ENCODE measurements at regions not wholly inside any gene's neighbourhood (a gene's known extent, or its start where the extent isn't known, plus 50 kb on each side); places are given as distances from the start of the nearest gene placed in this dataset.

DNA sequence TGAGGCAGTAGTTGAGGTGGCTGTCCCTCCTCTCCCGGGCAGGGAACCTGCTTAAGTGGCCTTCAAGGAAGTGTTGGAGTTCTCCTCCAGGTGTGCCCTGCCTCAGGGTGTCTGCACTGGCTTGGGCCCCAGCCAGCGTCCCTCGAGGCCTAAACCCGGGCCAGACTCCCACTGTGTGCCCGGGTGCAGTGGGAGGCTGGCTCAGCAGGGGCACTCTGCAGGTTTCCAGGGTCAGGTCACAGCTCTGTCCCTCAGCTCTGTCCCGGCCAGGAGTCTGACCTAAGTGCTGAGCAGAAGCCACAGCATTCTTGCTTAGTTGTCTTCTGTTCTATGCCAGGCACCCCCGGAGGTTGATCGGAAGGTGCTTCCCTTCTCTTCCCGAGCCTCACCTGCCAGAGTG is 69.0 kb upstream of the OTOS start:
- DNase-seq = no peak

DNA sequence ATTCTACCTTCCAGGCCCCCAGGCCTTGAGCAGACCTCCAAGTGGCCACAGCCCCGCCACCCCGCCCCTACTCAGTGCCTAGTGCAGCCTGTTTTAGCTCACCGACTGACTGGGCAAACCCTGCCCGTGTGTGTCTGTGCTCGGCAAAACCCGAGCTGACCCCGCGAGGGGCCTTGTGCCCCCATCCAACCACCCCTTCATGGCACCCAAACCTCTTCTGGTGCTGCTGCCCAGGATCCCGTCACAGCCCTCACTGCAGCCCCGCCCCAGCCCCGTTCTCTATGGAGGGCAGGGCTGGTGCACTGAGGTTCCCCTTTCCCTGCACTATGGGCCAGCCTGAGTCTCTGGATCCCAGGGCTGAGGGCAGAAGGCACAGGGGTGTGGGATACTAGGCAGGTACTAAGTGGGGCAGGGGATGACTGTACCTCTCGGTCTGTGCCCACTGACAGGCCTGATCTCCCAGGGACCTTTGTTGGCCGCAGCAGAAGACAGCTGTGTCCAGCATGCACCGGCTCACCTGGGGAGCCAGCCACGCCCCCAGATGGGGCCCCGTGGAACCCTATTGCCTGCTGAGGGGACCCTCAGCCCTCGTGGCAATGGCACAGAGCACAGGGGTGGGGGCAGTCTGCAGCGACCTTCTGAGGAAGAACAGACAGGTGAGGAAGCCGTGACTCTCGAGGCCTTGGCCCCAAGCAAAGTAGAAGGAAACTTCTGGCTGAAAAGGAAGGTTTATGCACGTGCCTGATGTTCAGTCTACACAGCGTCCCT is 69.9 kb upstream of the OTOS start:
- no peak for DNase-seq

DNA sequence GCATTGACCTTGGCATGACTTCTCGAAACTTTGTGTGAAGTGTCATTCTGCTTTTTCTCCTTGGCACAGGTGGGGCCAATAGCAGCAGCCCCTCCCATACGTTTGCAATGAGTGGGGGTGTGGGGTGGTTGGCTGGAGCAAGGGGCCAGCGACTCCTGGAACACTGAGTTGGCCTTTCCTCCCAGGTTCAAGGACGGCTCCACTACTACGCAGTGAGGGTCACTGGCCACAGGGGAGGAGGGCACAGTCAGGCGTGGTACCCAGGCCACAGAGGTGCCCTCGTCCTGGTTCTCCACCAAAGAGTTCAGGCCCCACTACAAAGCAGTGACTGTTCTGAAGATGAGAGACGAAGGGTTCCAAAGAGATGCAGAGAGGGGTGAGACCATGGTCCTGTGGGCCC is 70.6 kb upstream of the OTOS start:
- no peak for DNase-seq

DNA sequence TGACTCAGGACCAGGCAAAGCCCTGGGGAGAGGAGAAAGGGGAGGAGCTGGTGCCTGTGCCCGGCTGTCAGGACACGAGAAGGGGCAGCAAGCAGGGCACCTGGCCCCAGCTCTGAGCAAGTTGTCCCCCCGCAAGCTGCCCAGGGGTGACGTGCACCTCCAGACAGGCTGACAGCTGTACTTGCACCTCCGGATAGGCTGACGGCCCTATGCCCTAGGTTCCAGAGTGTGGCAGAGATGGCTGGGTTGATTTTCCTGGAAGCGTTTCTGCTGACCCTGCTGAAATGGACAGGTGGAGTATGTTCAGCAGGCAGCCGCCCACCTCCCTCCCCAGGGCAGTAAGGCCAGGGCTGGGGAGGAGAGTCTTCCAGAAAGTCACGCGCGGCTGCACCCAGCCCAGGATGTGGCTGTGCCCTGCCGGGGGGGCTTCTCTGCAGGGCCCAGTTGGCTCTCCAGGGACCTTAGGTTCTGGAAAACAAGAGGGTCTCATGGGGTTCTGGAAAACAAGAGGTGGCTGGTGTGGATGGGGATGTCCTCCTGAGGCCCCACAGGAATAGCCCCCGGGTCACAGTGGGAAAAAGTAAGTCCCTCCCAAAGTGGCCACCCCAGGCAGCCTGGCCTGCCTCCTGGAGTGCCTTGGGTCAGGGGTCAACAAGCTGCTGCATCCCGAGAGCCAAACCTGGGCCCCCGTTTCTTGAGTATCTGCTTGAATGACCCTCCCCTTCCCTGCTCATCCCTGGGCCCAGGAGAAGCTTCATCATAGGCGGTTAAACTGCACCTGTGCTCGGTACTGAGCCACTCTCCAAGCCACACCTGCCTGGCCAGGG is 71.4 kb upstream of the OTOS start:
- DNase-seq = no peak

DNA sequence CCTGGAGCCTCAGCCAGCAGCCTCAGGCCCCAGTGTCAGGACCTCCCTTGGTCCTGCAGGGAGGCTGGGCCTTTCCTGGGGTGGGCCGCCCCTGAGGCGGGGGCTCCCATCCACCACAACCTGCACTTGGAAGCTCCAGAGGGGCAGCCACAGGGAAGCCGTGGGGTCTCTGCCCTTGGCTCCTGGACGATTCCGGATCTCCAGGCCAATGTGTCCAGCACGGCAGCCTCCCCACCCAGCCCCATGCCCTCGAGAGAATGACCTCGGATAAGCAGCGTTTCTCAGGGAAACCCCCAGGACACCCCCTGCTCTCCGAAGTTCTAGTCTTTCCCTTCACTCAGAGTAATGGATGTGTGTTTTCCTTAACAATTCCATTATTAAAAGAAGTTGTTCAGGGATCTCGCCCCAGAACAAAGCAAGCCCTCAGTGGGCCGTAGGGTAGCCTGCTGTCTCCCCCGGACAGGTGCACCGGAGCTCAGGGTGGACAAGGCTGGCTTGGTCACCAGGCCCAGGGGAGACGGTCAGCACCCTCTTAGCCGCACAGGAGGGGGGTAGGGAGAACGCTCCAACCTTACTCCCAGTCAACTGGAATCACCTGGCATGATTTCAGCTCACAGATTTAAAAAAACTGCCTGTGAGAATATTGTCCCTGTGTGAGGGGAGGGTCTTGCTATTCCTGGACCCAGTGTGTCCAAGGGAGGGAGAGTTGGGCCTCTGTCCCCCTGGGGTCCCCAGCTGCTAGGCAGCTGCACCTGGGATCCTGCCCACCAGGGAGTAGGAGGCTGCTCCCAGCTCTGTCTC is 72.2 kb upstream of the OTOS start:
- no peak for DNase-seq

DNA sequence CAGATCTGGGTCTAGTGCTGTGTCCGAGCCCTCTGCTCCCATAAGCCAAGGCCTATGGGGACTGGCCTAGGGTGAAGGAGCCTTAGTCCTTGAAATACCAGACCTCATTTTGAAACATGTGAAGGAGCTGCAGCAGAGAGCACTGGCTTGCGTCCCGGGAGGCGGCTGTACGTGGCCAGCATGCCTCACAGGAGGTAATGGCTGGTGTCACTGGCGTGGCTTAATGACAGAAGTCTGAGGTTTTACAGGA is 72.7 kb upstream of the OTOS start:
- DNase-seq = no peak

DNA sequence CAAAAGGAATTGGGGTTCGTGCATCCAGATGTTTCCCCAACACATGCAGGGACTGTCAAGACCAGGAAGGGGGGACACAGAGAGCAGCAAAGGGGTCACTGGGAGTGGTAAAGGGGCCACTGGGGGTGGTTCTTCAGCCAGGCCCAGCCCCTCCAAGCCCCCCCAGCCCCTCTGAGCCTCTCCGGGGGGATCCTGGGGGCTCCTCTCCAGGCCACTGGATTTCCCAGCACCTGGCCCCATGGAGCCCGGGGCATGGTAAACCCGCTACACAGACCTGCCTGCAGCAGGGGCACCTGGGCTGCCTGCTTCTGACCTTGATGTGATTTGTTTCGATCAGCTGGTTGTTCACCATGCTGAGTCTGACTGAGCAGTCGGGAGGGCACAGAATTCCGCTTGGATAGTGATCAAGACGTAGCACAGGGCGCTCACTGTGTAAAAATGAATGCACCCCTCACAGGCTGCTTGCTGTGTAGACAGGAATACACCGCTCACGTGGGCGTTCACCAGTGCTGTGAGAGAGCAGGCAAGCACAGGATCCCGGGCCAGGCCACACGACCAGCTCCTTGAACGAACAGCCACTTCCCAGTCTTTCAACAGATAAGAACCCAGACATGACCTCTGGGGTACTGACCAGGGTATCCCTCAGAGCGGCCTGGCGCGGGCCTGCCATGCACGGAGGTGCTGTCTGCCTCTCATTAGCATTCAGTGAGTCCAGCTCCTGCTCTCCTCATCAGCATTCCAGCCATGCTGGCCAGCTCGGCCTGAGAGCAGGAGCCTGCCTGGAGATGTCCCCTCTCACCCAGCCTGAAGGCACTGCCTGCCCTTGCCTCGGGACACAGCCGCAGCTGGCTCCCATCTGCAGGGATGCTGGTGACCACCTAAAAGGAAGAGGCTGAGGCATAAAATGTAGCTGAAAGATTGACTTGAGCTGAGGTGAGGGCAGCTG is 73.3 kb upstream of the OTOS start:
- no peak for DNase-seq

DNA sequence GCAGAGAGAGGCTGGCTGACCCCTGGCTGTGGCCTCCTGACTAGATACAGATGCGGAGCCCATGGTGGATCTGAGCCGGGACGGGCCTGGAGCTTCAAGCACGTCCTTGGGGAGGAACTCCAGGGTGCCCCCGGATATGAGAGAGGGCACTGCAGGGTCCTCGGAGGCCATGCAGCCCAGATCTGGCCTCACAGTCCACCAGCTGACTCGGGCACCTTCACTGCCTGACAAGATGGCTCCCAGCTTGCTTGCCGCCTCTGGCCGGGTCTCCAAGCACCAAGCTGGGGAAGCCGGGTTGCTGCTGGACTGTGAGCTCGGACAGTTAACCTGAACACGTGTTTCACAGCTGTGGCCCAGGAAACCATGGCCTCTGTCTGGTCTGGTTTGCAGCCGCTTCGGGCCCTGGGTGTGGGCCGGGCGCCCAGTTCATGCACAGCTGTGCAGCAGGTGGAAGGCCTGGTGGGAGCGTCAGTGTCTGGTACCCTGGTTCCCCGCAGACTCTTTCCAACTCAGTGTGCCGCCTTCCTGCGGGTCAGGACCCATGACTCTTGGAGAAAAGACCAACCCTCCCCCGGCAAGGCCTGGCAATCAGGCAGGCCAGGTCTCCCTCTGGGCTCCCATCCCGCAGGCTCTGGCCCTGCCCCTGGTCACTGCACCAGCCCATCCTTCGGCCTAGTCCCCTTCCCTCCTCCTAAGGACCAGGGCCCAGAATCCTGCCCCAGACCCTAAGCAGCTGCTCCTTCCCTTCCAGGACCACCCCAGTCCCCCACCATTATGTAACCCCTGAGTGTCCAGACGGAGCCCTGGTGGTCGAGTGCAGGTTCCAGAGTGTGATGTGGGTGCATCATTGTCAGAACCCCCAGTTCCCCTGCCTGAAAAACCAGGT is 74.6 kb upstream of the OTOS start:
- no peak for DNase-seq

DNA sequence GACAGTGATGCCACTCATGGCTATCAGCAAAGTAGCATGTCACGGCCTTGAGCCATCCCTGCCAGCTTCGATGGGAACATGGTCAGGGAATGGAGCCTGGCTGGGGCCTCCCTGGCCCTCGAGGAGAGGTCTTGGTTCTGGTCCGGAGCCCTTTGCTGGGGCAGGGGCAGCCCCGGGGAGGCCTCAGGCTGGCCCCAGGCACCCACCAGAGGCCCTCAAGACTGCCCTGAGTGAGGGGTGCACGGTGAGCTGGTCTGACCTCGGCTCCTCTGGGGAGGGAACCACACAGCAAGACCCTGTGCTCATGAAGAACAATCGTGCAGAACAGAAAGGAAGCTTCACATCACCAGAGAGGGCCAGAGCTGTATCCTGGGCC is 75.2 kb upstream of the OTOS start:
- DNase-seq = no peak

DNA sequence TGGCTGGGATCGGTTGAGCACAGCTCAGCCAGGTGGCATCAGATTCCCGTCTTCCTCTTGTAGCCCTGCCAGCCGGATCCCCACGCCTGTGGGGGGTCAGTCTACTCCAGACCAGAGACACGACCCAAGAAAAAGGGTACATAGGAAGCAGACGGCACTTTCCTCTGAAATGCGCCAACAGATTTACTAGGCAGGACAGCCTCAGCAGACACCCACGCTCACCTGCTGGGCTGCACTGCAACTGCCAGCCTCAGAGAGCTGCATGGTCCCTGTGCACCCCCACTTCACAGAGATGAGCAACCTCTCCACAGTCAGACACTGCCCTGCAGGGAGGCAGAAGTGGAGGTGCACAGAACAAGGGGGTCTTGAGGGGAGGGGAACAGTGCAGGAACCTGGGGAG is 75.7 kb upstream of the OTOS start:
- DNase-seq = no peak

DNA sequence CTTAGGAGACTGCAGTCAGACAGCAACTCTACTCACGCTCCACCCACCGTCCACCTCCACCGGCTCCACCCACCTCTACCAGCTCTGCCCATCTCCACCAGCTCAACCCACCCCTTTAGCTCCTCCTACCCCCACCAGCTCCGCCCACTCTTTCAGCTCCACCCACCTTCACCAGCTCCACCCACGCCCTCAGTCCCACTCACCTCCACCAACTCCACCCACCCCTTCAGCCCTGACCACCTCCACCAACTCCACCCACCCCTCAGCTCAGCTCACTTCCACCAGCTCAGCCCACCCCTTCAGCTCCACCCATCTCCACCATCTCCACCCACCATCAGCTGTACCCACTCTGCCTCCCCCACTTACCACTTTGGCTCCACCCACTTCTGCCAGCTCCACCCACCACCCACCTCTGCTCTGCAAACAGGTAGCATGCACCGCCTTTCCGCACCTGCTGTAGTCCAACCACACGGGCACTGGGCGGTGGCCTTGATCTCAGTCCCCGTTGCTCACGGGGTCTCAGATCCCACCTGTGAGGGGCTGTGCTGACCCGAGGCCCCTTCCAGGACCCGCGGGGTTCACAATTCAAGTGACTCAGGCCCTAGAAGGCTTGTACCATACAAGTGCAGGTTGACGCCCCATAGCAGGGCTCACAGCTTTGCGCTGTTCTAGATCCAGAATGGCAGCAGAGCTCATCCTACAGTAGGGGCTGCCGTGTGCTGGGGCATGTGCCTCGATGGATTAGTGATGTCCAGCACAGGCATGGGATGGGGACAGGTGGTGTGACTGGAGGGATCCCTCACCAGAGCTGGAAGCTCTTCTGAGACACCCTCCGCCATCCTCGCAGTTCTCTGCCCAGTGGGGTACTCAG is 77.2 kb upstream of the OTOS start:
- DNase-seq = no peak

DNA sequence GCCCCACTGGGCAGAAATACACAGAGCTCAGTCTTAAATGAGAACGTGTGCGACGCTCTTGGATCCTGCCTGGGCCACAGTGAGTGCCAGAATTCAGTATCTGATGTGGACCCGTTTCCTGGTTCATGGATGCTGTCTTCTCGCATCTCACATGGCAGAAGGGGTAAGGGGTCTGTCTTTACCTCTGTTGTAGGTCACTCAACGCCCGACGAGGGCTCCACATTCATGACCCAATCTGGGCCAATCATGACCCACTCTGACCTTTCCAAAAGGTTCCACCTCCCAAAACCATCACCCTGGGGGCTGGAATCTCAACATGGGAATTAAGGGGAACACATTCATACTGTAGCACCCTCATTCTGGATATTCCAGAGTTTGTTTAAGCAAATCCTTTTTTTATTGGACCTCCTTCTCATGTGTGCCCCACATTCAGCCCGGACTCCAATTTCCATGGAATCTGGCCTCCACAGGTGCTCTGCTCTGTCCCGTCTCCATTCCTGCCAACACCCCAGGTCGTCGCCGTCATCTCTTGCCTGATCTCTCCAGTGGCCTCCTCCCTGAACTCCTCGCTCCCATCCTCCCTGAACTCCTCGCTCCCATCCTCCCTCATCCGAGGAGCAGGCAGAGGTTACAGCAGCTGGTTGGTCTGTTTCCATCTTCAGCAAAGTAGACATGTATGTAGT is 78.9 kb upstream of the OTOS start:
- DNase-seq = no peak

DNA sequence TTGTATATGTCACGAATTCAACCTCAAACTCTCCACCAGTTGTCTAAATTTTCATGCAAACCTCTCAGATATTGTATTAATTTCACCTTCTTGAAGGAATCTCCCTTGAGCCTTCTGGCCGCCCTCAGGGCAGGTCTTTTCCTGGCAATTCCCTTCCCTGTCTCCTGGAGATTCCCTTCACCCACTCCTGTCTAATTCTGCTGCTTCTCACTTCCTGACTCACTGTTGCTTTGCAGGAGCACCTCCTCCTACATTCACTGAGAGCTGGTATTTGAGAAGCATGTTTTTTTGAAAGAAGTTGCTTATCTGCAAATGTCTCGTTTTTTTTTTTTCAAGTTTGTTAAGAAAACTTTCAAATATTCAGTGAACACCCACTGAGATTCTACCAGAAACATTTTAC is 79.9 kb upstream of the OTOS start:
- no peak for DNase-seq

DNA sequence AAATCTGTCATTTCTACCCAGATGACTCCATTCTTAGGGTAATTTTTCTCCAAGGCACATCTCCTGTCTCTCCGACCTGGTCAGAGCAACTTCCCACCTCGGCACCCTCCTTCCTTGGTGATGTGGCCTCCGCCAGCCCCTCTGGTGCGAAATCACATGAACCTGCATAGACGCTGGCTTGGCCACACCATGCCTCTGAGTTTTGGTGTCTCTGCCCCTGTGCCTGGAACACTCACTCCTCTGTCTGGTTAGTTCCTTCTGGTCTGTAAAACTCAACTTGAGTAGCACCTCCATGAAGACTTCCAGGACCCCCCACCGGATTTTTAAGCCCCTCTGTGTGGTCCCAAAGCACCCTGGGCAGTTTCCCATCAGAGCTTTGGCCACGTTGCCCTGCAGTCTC is 83.2 kb upstream of the OTOS start:
- no peak for DNase-seq

DNA sequence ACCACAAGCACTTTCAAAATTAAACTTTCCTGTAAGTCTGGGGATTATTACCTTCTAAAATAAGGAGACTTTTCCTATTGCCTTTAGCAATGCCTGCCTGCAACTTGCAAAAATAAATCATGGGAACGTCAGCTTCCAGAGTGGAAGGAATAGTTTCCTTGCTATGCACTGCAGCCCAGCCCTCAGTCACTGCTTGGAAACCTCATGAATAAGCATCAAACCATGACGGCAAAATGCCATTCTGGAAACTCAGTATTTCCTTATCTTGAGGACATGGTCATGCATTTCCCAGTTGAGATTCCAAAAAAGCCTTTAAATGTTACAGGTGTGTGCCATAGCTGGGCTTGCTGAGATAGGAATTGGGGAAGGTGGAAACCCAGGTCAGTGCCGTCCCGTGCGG is 84.2 kb upstream of the OTOS start:
- no peak for DNase-seq

DNA sequence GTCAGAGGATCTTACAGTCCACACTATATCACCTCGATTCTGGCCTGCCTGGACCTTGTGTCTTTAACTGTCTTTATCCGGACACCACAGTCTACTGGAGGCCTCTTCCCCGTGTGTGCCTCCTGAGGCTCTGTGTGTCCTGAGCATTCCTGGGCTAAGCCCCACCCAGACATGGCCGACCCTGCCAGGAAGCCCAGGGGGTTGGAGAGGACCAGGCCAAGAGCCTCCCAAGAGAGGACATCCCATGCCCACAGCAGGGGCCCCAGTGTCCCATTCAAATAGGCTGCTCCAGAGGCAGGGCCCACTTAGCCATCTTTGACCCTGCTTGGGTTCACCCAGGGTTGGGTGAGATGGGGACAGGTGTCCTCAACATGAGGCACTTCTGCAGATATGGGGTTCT is 84.7 kb upstream of the OTOS start:
- DNase-seq = no peak

DNA sequence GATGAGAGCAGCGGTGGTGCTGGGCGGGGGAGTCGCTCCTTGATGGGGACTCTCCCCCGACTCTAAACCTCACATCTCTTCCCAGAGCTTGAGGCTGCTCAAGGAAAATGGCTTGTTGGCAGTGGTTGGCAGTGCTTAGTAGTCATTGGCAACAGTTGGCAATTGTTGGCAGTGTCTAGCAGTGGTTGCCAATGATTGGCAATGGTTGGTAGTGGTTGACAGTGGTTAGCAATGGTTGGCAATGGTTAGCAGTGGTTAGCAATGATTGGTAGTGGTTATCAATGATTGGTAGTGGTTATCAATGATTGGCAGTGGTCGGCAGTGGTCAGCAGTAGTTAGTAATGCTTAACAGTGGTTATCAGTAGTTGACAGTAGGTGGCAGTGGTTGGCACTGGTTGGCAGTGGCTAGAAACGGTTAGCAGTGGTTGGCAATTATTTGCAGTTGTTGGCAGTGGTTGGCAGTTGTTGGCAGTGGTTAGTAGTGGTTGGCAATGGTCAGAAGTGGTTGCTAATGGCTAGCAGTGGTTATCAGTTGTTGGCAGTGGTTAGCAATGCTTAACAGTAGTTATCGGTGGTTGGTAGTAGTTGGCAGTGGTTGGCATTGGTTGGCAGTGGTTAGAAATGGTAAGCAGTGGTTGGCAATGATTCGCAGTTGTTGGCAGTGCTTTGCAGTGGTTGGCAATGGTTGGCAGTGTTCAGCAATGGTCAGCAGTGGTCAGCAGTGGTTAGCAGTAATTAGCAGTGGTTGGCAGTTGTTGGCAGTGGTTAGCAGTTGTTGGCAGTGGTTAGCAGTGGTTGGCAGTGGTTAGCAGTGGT is 85.4 kb upstream of the OTOS start:
- no peak for DNase-seq

DNA sequence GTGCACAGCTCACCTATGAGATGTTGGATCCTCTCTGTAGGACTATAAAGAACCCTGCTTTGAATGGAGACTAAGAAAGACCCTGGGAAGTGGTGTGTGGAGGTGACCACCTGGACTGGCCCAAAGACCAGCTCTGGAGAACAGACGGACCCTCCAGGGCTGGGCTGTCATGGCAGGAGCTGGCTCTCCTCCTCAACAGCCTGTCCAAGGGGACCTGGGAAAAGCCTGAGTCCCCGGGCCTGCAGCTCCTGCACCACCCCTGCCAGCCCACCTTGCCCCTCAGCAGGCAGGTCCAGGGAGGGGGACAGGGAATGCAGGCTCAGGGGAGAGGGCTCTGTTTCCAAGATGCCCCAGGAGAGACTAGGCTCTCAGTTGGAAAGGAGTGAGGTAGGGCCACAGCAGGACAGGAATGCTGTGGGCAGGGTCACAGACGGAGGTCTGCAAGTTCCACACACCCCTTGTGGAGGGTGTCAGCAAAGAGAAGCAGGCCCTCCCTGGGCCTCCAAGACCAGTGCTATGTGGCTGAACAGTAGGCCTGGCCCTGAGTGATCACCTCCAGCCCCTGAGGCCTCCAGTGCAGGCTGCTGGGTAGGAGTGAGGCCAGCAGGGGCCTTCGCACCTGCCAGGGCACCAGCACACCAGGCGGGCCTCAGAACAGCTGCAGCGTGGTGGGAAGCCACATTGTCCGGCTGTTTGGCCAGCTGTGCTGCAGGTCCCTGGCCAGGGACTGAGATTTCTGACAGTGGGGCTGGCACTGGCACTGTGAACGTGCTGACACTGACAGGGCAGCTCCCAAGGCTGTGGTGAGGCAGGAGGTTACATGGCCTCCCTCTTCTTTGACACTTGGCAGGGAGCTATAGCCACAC is 86.4 kb upstream of the OTOS start:
- DNase-seq = no peak

Data from hindlimb muscle (tissue), 1 donor.